ENCODE measurements at regions not wholly inside any gene's neighbourhood (a gene's known extent, or its start where the extent isn't known, plus 50 kb on each side); places are given as distances from the start of the nearest gene placed in this dataset.

DNA sequence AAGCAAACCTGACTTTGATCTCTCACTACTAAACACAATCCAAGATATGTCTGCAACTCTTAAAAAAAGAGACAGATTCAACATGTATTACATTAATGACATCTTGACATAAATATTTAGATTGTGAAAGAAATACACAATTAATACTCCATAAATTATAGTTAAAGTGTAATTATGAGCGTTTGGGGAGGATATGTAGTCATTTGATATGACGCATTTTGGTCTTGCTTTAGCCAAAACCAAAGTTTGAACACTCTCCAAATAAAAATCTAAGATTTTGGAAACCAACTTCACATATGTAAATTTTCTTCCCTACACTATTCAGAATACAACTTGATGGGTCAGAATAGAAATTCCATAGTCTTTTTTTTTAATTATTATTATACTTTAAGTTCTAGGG lies 1257.6 kb downstream of the SLC16A7 start:
- H3K4me1 Mint-ChIP-seq (ENCODE audit: low read depth): no peaks in the 10 kb centered on the region

DNA sequence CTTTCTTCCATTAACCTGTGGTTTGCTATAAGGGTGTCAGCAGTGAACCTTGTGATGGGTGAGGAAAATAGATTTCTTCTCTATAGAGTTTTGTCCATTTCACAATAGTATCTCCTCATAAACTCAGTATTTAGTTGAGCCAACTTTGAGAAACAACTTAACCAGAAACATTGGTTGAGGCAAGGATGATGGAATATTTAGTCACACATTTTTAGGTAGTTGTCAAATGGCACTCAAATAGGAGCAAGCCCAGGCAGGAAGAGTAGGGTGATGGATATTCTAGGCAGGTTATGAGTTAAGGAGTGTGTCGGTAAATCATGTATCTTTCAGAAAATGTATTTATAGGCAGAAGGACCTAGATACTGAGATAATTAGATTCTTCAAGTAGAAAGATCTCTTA lies 1267.6 kb downstream of the SLC16A7 start:
- Mint-ChIP-seq H3K36me3 (no peaks in the 10 kb centered on the region), H3K4me3 (no peak overlapping the region), H3K27me3 (no peaks in the 10 kb centered on the region), H3K9me3 (ENCODE audit: low read depth) (no peaks in the 10 kb centered on the region), H3K27ac (no peak overlapping the region), H3K4me1 (ENCODE audit: low read depth) (no peaks in the 10 kb centered on the region)

More for the DNA sequence above, 1257.6 kb downstream of the SLC16A7 start:
- H3K27me3 Mint-ChIP-seq: no peaks in the 10 kb centered on the region
- H3K36me3 Mint-ChIP-seq: no peaks in the 10 kb centered on the region
- H3K27ac Mint-ChIP-seq: no peak overlapping the region
- no peaks in the 10 kb centered on the region for H3K9me3 Mint-ChIP-seq (ENCODE audit: low read depth)
- no peak overlapping the region for H3K4me3 Mint-ChIP-seq

GRCh38 chr12:60872219-60872618 lies 1276.4 kb downstream of the SLC16A7 start:
- no peaks in the 10 kb centered on the region for H3K4me1 Mint-ChIP-seq (ENCODE audit: low read depth)
- H3K27me3 Mint-ChIP-seq: no peaks in the 10 kb centered on the region
- no peaks in the 10 kb centered on the region for H3K36me3 Mint-ChIP-seq
- peaks cover 5% of the 10 kb centered on the region for H3K9me3 Mint-ChIP-seq (ENCODE audit: low read depth)
- no peak overlapping the region for H3K27ac Mint-ChIP-seq
- no peak overlapping the region for H3K4me3 Mint-ChIP-seq

DNA sequence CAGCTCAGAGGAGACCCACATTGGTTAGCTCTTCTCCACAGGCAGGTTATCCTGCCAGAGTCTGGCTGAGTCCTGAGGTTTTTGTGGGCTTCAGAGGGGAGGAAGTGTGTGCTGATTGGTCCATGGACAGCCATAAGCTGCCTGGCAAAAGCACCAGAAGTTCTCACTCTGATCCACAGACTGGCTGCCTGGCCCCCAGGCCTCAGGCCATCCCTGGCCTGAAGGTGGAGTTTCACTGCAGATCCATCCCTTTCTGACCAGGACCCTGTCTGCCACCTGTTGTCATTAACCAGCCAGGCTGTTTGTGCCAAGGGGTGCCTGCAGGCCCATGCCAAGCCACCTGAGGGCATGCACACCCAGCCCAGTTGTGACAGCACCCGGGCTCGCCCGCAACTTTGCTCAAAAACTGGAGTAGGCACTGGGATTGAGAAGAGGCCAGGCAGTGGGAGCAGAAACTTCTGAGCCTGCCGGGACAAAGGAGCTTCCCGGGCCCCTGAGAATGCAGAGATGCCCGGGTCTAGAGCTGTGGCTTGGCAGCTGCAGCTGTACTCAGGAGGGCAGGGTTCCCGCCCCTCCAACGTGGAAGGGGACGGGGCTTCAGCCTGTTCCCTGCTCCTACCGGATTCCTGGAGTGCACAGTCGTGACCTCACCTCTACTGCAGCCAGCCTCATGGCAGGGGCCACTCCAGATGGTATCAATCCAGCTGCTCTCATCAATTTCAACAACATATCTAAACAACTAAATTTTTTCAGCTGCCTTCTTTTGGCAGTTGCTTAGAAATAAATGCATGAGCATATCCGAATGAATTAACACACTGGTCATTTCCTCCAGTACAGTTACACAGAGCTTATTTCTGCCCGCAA lies 1277.3 kb downstream of the SLC16A7 start:
- no peaks in the 10 kb centered on the region for H3K4me1 Mint-ChIP-seq (ENCODE audit: low read depth)
- no peaks in the 10 kb centered on the region for H3K27me3 Mint-ChIP-seq
- H3K27ac Mint-ChIP-seq: no peak overlapping the region
- no peaks in the 10 kb centered on the region for H3K36me3 Mint-ChIP-seq
- peaks cover 5% of the 10 kb centered on the region for H3K9me3 Mint-ChIP-seq (ENCODE audit: low read depth)
- H3K4me3 Mint-ChIP-seq: no peak overlapping the region

GRCh38 chr12:60874091-60874490 lies 1278.3 kb downstream of the SLC16A7 start:
- H3K4me1 Mint-ChIP-seq (ENCODE audit: low read depth): no peaks in the 10 kb centered on the region
- no peak overlapping the region for H3K27ac Mint-ChIP-seq
- H3K27me3 Mint-ChIP-seq: no peaks in the 10 kb centered on the region
- H3K9me3 Mint-ChIP-seq (ENCODE audit: low read depth): peaks cover 5% of the 10 kb centered on the region
- no peaks in the 10 kb centered on the region for H3K36me3 Mint-ChIP-seq
- no peak overlapping the region for H3K4me3 Mint-ChIP-seq

DNA sequence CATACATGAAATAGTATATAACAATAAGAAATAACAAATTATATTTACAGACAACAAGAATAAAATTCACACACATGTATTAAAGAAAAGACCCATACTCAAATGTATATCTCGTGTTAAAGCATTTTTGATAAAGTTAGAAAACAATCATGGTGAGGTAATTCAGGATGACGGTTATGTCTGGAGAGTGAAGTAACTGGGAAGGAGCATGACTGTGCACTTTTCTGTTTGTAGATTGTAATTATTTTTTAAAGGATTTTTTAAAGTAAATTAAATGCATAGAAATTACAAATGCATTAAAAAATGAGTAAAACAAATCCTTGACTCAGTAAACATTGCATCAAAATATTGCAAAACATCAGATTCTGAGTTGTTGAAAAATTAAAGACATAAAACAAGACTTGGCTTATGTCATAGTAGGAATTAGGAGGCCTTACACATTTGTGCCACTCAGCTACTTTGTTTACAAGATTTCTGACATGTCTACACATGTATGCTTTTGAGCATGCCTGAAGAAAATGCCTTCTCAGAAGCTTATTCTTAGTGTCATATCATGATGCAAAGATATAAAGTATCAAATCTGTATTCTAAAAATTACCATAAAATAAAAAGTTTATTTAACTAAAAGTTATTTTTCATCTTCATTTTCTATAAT lies 1325.1 kb downstream of the SLC16A7 start:
- Mint-ChIP-seq H3K4me1 (ENCODE audit: low read depth) (no peaks in the 10 kb centered on the region), H3K27me3 (no peaks in the 10 kb centered on the region), H3K9me3 (ENCODE audit: low read depth) (peaks cover under 1% of the 10 kb centered on the region), H3K27ac (no peak overlapping the region), H3K4me3 (no peak overlapping the region), H3K36me3 (no peaks in the 10 kb centered on the region)

DNA sequence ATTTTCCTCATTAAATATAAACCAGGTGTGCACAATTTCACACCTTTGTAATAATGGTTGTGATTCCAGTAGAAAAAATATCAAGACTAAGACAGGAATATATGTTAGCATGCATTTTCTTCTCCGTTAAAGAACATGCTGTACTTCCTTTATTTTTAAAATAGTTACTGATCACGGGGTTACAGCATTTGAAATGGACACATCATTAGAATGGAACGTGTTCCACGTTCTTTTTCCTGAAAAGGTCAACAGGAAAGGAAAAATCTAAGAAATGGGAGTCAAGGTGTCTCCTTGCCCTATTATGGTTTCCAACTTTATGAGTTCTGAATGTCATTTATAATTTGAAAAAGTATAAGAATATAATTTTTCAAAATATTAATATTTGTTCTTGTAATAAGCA lies 1325.7 kb downstream of the SLC16A7 start:
- Mint-ChIP-seq H3K4me3 (no peak overlapping the region), H3K36me3 (no peaks in the 10 kb centered on the region), H3K4me1 (ENCODE audit: low read depth) (no peaks in the 10 kb centered on the region), H3K27ac (no peak overlapping the region), H3K27me3 (no peaks in the 10 kb centered on the region), H3K9me3 (ENCODE audit: low read depth) (peaks cover 4% of the 10 kb centered on the region)

DNA sequence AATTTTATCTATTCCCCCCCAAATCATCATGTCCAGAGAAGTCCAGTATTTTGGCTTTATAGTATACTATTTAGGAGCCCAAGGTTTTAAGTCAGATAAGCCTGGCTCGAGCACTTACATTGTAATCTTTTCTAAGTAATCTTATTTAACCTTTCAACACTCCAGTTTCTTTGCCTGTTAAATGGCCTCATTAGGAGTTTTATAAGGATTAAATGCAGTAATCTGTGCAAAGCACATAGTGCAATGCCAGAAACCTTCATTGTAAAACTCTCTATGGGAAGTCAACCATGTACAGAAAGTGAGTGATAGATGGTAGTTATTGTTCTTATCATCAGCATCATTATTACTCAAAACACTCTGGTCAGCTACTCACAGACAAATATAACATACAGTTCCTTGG lies 1330.4 kb downstream of the SLC16A7 start:
- no peaks in the 10 kb centered on the region for H3K36me3 Mint-ChIP-seq

GRCh38 chr12:60930151-60930550 lies 1330.1 kb upstream of the USP15 start:
- H3K4me3 Mint-ChIP-seq: no peak overlapping the region
- no peak overlapping the region for H3K27ac Mint-ChIP-seq
- no peaks in the 10 kb centered on the region for H3K36me3 Mint-ChIP-seq
- H3K4me1 Mint-ChIP-seq (ENCODE audit: low read depth): no peaks in the 10 kb centered on the region
- H3K27me3 Mint-ChIP-seq: no peaks in the 10 kb centered on the region
- H3K9me3 Mint-ChIP-seq (ENCODE audit: low read depth): peaks cover 28% of the 10 kb centered on the region

More for the DNA sequence above, 1330.4 kb downstream of the SLC16A7 start:
- Mint-ChIP-seq H3K4me3 (no peak overlapping the region), H3K9me3 (ENCODE audit: low read depth) (peaks cover 15% of the 10 kb centered on the region), H3K4me1 (ENCODE audit: low read depth) (no peaks in the 10 kb centered on the region), H3K27ac (no peak overlapping the region), H3K27me3 (no peaks in the 10 kb centered on the region)

DNA sequence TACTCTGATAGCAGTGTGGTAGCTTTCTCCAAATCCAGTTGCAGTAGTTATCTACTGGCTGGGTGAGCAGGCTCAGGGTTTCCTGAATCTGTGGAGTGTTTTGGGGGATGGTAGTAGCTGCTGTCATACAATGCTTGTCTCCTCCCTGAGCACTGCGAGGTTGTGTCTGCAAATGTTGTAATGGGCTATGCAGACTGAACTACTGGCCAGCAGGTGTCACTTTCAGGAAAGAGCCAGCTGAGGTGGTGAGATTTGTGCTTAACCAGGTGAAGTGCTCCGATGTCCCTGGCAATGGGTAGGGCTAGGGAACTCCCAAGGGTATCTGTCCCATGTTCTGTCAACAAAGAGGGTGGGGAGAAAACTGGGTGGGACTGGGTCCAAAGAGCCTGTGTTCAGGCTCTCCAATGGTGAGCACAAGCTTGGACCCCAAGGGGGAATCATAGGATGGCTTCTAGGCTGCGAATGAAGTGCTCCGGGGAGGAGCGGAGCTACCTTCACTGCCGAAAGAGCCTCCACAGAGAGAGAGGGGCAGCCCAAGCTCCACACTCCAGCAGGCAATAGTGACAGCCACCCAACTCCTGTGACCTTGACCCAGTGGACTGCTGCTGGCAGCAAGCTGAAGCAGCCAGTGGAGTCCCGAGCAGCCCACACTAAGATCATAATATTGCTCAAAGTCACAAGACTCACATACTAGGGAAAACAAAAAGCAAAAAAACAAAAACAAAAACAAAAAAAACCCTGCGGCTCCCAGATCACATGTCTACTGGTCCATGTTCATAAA lies 1324.0 kb upstream of the USP15 start:
- H3K27ac Mint-ChIP-seq: no peak overlapping the region
- H3K27me3 Mint-ChIP-seq: no peaks in the 10 kb centered on the region
- H3K9me3 Mint-ChIP-seq (ENCODE audit: low read depth): peaks cover 21% of the 10 kb centered on the region
- H3K36me3 Mint-ChIP-seq: no peaks in the 10 kb centered on the region
- H3K4me1 Mint-ChIP-seq (ENCODE audit: low read depth): no peaks in the 10 kb centered on the region
- no peak overlapping the region for H3K4me3 Mint-ChIP-seq

GRCh38 chr12:60947533-60947932 lies 1312.7 kb upstream of the USP15 start:
- Mint-ChIP-seq H3K36me3 (no peaks in the 10 kb centered on the region), H3K27me3 (no peaks in the 10 kb centered on the region), H3K4me3 (no peak overlapping the region)

DNA sequence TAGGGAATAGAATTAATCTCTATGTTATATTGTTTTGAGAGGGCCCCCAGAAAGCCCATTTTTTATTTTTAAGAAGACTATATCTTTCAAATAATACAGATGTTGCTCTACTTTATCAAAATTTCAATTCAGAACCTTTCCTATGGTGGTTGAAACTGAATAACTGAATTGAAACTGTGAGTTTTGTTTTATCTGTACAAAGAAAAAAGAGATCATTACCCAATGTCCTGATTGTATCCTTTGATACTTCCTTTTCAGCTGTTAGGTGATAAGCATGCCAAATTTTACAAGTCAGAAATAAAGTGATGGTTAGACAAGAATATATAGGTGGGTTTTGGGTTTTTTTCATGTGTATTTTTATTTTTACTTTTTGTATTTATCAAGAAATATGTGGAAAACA lies 1293.1 kb upstream of the USP15 start:
- Mint-ChIP-seq H3K9me3 (ENCODE audit: low read depth) (no peaks in the 10 kb centered on the region), H3K27ac (no peak overlapping the region), H3K27me3 (no peaks in the 10 kb centered on the region), H3K36me3 (no peaks in the 10 kb centered on the region), H3K4me1 (ENCODE audit: low read depth) (no peaks in the 10 kb centered on the region), H3K4me3 (no peak overlapping the region)

More at GRCh38 chr12:60947533-60947932, 1312.7 kb upstream of the USP15 start:
- Mint-ChIP-seq H3K9me3 (ENCODE audit: low read depth) (peaks cover 3% of the 10 kb centered on the region), H3K27ac (no peak overlapping the region), H3K4me1 (ENCODE audit: low read depth) (no peaks in the 10 kb centered on the region)

- Mint-ChIP-seq H3K27ac (no peak overlapping the region), H3K4me1 (ENCODE audit: low read depth) (no peaks in the 10 kb centered on the region), H3K4me3 (no peak overlapping the region), H3K9me3 (ENCODE audit: low read depth) (no peaks in the 10 kb centered on the region), H3K36me3 (no peaks in the 10 kb centered on the region), H3K27me3 (no peaks in the 10 kb centered on the region)
These were observed 1282.2 kb upstream of the USP15 start for GRCh38 chr12:60977966-60978365.

DNA sequence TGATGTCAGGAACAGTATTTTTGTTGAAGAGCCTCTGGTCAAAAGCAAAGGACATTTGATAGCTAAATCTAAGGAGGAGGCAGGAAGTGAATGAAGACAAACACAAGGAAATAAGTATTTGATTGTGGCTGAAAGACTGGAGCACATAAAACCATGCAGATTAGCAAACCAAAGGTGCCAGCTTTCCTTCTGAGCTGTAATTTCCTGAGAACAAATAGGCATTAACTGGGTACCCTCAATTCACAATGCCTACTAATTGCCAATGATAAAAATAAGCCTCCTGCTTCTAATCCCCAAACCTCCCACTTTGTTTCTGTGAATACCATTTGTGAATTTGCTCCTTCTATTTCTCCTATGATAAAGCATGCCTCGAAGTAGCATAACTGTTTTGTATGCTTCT lies 1279.6 kb upstream of the USP15 start:
- Mint-ChIP-seq H3K27ac (no peak overlapping the region), H3K9me3 (ENCODE audit: low read depth) (peaks cover 4% of the 10 kb centered on the region), H3K4me1 (ENCODE audit: low read depth) (no peaks in the 10 kb centered on the region), H3K36me3 (no peaks in the 10 kb centered on the region), H3K27me3 (no peaks in the 10 kb centered on the region), H3K4me3 (no peak overlapping the region)

GRCh38 chr12:60981473-60981872 lies 1278.7 kb upstream of the USP15 start:
- no peak overlapping the region for H3K27ac Mint-ChIP-seq
- no peaks in the 10 kb centered on the region for H3K27me3 Mint-ChIP-seq
- H3K36me3 Mint-ChIP-seq: no peaks in the 10 kb centered on the region
- H3K9me3 Mint-ChIP-seq (ENCODE audit: low read depth): peaks cover 4% of the 10 kb centered on the region
- H3K4me1 Mint-ChIP-seq (ENCODE audit: low read depth): no peaks in the 10 kb centered on the region
- H3K4me3 Mint-ChIP-seq: no peak overlapping the region

Data from activated naive CD8-positive, alpha-beta T cell (primary cell).